ENCODE measurements at regions not wholly inside any gene's neighbourhood (a gene's known extent, or its start where the extent isn't known, plus 50 kb on each side); places are given as distances from the start of the nearest gene placed in this dataset.

- no peaks in the 10 kb centered on the region for H3K9me3 ChIP-seq (ENCODE audit: low read length)
- TF ChIP-seq SALL1 (CRISPR knock-in tag; IDR thresholded peaks at IDR 0.05) (no peak), ARNT2 (CRISPR knock-in tag; IDR thresholded peaks at IDR 0.05; ENCODE audit: low read depth) (no peak), ZNF629 (CRISPR knock-in tag; conservative IDR thresholded peaks at IDR 0.05) (no peak), ZBTB39 (CRISPR knock-in tag; IDR thresholded peaks at IDR 0.05) (no peak)
- H4K20me1 ChIP-seq (ENCODE audit: insufficient read depth, low read length): no peaks in the 10 kb centered on the region
- intact Hi-C loops (cut with micrococcal nuclease; ENCODE audit: unreplicated experiment): no loop called here
- no peak overlapping the region for H2AFZ ChIP-seq (ENCODE audit: low read length)
- H3K27ac ChIP-seq (ENCODE audit: extremely low read length, insufficient read depth, low read length): no peak overlapping the region
- FAIRE-seq: no peak
- ChIA-PET CTCF (ENCODE audit: low intra/inter-chr PET ratio, low total read pairs) (no interaction called here), POLR2A (no interaction called here)
- BruUV-seq (replicated peaks): no TSS peak
- H3K4me3 ChIP-seq (replicated peaks in 1 of 3; ENCODE audit: insufficient read depth in 1 of 3, low read depth in 2 of 3, low read length in 3 of 3): no peak overlapping the region
- no peaks in the 10 kb centered on the region for H3K27me3 ChIP-seq (ENCODE audit: control insufficient read depth in 1 of 2, insufficient read depth in 2 of 2, low read length in 2 of 2)
- in situ Hi-C loops (cut with HindIII; ENCODE audit: extremely low pct_ligation_motif_present, low pct_unique_long_range_greater_than_20kb): no loop called here
- no peaks in the 10 kb centered on the region for H3K4me1 ChIP-seq (ENCODE audit: insufficient read depth, low read length)
- H3K4me2 ChIP-seq (ENCODE audit: low read depth, low read length): no peak overlapping the region
- no peaks in the 10 kb centered on the region for H3K36me3 ChIP-seq (replicated peaks in 1 of 2; ENCODE audit: control insufficient read depth in 1 of 2, insufficient read depth in 2 of 2, low read length in 2 of 2)
- no peak for DNase-seq (ENCODE audit: low spot score)
- H3K79me2 ChIP-seq (ENCODE audit: insufficient read depth, low read length): no peaks in the 10 kb centered on the region
- no peak for ATAC-seq
- no peak overlapping the region for H3K9ac ChIP-seq (ENCODE audit: insufficient read depth, low read depth, low read length)
Observed at GRCh38 chr4:165813606-165814005, 59.4 kb upstream of the TLL1 start.

GRCh38 chr4:165814256-165815020 is 58.6 kb upstream of the TLL1 start:
- FAIRE-seq: no peak
- Histone ChIP-seq H3K4me2 (ENCODE audit: low read depth, low read length) (no peak overlapping the region), H2AFZ (ENCODE audit: low read length) (no peak overlapping the region), H3K27ac (ENCODE audit: extremely low read length, insufficient read depth, low read length) (no peak overlapping the region), H3K79me2 (ENCODE audit: insufficient read depth, low read length) (no peaks in the 10 kb centered on the region), H3K4me3 (replicated peaks in 1 of 3; ENCODE audit: insufficient read depth in 1 of 3, low read depth in 2 of 3, low read length in 3 of 3) (no peak overlapping the region), H3K9me3 (ENCODE audit: low read length) (no peaks in the 10 kb centered on the region), H3K9ac (ENCODE audit: insufficient read depth, low read depth, low read length) (no peak overlapping the region), H3K4me1 (ENCODE audit: insufficient read depth, low read length) (no peaks in the 10 kb centered on the region), H4K20me1 (ENCODE audit: insufficient read depth, low read length) (no peaks in the 10 kb centered on the region), H3K36me3 (replicated peaks in 1 of 2; ENCODE audit: control insufficient read depth in 1 of 2, insufficient read depth in 2 of 2, low read length in 2 of 2) (no peaks in the 10 kb centered on the region), H3K27me3 (ENCODE audit: control insufficient read depth in 1 of 2, insufficient read depth in 2 of 2, low read length in 2 of 2) (no peaks in the 10 kb centered on the region)
- DNase-seq (ENCODE audit: low spot score): no peak
- intact Hi-C loops (cut with micrococcal nuclease; ENCODE audit: unreplicated experiment): no loop called here
- in situ Hi-C loops (cut with HindIII; ENCODE audit: extremely low pct_ligation_motif_present, low pct_unique_long_range_greater_than_20kb): no loop called here
- no TSS peak for BruUV-seq (replicated peaks)
- WGBS (ENCODE audit: low lambda C conversion rate): 12% methylated on average over 4 of the region's 4 CpGs
- ChIA-PET CTCF (ENCODE audit: low intra/inter-chr PET ratio, low total read pairs) (no interaction called here), POLR2A (no interaction called here)
- no peak for ATAC-seq
- TF ChIP-seq SYNCRIP (IDR thresholded peaks at IDR 0.05; ENCODE audit: insufficient read depth, low read depth, low read length) (no peak), NPAS2 (CRISPR knock-in tag; IDR thresholded peaks at IDR 0.05; ENCODE audit: borderline replicate concordance) (no peak), MYPOP (CRISPR knock-in tag; IDR thresholded peaks at IDR 0.05) (no peak), ZNF552 (CRISPR knock-in tag; IDR thresholded peaks at IDR 0.05; ENCODE audit: borderline replicate concordance) (no peak), ZNF224 (CRISPR knock-in tag; IDR thresholded peaks at IDR 0.05) (no peak), ATF1 (CRISPR knock-in tag; IDR thresholded peaks at IDR 0.05) (no peak), TARDBP (CRISPR knock-in tag; IDR thresholded peaks at IDR 0.05) (no peak), TBL1XR1 (IDR thresholded peaks at IDR 0.05; ENCODE audit: borderline replicate concordance, low read length, partially characterized antibody) (no peak), NAIF1 (CRISPR knock-in tag; IDR thresholded peaks at IDR 0.05; ENCODE audit: borderline replicate concordance) (no peak), PAX8 (CRISPR knock-in tag; IDR thresholded peaks at IDR 0.05; ENCODE audit: borderline replicate concordance) (no peak), FOSL1 (CRISPR knock-in tag; IDR thresholded peaks at IDR 0.05; ENCODE audit: borderline replicate concordance) (no peak)
- TF ChIP-seq, protein P1, sequence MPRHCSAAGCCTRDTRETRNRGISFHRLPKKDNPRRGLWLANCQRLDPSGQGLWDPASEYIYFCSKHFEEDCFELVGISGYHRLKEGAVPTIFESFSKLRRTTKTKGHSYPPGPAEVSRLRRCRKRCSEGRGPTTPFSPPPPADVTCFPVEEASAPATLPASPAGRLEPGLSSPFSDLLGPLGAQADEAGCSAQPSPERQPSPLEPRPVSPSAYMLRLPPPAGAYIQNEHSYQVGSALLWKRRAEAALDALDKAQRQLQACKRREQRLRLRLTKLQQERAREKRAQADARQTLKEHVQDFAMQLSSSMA (CRISPR knock-in tag; IDR thresholded peaks at IDR 0.05): no peak
